DMS153 treated with DMSO at 0.1 percent for 48 hours (cell line): ENCODE measurements at regions not wholly inside any gene's neighbourhood (a gene's known extent, or its start where the extent isn't known, plus 50 kb on each side); places are given as distances from the start of the nearest gene placed in this dataset.

Experiments used
- DNase-seq: peaks from one replicate; lab custom pipeline; 2025; ENCODE audit not compliant: unreplicated experiment; lab: John Stamatoyannopoulos, UW

DNA sequence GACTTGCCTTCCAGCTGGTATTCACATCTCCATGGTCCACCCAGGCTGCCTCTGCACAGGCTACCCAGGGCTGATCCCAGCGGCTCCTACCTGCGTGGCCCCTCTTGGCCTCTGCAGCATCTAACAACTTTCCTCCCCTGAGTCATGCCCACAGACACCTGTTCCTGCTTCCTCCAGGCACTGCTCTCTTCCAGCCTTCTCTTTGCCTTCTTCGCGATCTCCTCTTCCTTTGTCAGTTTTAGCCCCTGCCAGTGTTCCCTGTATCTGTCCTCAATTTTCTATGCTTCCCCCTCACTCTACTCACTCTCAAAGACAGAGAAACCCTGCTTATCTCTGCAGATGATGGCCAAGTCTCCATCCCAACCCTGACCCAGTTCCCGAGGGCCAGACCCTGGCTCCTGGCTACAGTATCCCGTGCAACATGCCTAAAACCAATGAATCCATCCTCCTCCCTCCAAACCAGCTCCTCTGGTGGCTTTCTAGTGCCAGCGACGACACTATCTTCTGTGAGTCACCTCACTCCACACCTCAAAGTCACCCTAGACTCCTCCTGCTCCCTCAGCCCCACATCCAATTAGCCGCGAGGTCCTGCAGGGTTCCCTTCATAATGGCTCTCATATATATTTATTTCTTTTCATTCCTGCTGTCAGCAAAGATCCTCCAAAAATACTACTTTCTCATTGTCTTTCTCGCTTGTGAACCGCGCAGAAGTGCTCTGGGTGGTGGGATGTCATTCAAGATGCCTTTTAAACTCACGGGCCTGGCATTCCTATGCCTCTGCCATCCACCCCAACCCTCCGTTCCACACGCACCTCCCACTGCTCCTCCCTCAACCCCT, 259.2 kb downstream of the TOMM20 start:
- no peak for DNase-seq

DNA sequence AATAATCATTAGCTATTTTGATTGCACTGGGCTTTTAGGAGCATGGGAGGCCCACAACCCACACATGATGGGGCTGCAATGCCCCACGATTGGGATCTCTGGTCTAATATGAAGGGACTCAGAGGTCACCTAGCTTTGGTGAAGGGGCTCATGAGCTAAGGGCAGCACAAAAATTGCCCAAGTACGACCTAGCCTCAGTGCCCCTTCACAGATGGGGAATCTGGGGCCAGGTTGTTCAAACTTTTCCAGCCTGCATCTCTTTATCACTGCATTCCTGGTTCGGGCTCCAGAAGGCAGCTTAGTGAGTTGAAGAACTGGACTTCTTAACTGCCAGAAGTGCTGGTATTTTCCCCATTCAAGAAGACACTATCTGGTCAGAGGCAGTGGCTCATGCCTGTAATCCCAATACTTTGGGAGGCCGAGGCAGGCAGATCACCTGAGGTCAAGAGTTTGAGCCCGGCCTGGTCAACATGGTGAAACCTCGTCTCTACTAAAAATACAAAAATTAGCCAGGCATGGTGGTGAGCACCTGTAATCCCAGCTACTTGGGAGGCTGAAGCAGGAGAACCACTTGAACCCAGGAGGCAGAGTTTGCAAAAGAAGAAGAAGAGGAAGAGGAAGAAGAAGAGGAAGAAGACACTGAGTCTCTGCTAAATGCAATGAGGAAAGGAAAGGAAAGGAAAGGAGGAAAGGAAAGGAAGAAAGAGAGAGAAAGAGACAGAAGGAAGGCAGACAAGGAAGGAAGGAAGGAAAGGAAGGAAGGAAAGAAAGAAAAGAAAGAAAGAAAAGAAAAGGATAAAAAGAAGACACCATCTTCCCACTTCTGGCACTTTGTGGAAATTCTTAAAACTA, 258.5 kb upstream of the IRF2BP2 start:
- no peak for DNase-seq

DNA sequence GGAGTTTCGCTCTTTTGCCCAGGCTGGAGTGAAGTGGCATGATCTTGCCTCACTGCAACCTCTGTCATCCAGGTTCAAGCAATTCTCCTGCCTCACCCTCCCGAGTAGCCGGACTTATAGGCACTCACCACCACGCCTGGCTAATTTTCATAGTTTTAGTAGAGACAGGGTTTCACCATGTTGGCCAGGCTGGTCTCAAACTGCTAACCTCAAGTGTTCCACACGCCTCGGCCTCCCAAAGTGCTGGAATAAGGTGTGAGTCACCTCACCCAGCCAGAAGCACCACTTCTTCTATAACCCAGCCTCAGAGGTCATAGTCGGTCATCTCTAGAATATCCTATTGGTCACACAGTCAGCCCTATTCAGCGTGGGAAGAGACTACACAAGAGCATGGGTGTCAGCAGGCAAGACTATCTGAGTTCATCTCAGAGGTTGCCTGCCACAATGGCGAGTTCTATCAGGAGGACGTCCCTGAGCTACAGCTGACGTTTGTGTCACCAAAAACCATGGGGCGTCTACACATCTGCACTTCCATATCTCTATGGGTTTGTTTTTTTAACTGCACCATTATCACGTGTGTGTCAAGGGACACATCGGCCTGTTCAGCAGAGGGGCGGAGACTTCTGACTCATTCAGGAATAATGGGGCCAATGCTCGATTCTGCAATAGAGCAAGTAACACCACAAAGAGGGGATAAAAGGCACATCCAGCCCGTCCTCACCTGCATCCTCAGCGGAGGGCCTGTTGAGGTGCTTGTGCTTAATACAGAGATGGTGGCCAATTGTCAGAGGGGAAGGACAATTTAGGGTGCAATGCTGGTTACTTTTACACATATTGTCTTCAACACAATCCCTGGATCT, 256.3 kb upstream of the IRF2BP2 start:
- no peak for DNase-seq

DNA sequence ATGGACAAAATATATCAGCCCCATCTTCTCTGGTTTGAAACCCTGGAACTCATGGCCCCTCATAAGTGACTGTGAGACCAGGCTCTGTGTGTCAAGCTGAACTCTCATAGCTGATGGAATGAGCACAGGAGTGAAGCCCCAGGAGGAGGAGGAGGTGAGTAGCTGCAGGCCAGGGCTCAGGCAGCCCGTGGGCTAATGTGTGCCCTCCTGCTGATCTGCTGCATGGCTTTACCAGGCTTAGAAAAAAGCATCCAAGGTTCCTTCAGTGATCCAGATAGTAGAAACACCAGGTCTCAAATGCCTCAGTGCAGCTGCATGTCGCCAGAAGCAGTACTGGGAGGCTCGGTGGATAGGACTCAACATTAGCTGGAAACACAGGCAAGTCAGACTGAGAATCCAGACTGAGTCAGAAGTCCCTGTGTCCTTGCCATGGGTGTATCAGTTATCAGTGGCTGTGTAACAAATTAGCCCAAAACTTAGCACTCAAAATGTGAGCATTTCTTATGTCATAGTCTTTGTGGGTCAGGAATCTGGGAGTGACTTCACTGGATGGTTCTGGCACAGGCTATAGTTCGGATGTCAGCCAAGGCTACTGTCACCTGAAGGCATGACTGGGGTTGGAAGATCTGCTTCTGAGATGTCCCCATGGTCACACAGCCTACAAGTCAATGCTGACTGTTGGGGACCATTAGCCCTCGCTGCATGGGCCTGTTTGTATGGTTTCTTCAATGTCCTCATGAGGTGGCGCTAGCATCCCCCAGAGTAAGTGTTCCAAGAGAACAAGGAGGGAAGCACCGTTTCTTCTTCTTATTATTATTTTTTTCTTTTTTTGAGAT, 255.4 kb upstream of the IRF2BP2 start:
- DNase-seq = no peak

DNA sequence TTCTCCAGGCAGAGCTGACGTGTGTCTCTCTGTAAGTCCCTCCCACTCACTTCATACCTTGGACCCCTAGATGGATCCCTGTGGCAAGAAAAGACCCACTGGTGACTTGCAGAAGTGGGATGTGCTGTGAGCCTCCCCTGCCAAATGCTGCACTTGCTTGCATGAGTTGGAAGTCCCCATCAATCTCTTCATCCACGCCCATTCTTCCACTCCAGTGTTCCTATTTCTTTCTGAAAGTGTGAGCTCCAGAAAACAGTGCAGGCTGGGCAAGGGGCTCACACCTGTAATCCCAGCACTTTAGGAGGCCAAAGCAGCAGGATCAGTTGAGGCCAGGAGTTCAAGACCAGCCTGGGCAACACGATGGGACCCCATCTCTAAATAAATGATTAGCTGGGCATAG, 254.1 kb upstream of the IRF2BP2 start:
- no peak for DNase-seq

DNA sequence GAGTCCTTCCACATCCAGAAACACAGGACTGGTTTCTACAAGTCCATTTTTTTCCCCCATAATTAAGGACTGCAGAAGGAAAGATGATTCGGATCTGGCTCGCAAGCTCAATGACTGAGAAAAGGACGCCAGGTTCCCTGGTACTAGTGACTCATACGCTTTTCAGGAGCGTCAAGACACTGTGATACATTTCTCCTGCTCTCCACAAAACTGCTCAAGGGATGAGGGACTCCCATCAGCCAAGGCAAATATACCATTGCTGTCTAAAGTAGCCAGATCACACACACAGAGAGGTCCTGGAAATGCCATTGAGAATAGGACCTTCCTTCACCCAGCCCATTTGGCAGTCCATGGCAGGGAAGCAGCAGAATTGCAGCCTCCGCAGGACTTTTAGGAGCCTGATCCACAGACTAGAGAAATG, 253.6 kb upstream of the IRF2BP2 start:
- DNase-seq = no peak

DNA sequence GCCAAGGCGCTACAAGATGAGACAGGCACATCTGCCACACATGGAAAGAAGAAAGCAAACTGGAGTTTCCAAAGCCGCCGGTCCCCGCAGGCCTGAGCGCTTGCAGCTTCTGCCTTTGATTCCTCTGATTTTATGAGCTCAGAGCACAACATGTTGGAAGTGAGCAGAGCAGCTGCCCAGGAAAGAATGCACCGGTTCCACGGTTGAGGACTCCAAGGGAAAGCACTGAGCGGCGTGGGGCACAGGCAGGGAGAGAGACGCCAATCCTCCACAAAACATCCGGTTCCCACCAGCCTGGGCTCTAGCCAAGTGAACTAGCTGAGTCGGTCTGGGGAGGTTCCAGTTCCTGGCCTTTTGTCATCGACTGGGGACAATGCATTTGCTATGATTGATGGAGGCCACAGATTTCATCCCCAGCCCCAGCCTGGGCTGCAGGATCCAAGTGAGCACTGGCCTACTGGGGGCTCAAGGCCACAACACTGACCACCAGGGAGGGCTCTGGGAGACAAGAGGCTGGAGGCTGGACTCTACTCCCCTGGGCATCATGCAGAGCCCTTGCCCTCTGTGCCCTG, 253.1 kb upstream of the IRF2BP2 start:
- peak; percentile 33 for DNase-seq

DNA sequence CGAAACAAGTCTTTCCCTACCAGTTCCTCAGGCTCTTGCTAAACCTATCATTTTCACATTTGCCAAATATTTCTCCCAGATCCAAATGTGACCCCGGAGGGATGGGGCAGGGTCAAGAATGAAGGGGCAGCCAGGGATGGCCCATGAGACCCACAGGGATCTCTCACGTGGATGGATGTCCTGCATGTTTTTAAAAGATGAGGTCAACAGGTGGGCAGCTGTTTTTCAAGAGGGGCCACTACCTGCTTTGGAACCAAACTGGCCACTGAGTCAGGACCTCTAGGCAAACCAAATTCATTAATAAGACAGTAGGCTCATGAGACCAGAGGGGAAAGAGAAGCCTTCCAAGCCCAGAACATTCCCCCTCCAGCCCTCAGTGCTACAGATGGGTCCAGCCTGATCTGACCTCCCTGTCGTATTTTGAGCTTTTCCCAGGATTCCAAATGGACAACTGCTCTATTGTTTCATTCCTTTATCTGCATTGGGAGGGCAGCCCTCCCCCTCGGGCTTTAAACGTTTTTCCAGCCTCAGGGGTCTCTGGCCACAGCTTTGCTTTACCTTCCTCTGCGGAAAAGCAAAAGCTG, 252.5 kb upstream of the IRF2BP2 start:
- no peak for DNase-seq

DNA sequence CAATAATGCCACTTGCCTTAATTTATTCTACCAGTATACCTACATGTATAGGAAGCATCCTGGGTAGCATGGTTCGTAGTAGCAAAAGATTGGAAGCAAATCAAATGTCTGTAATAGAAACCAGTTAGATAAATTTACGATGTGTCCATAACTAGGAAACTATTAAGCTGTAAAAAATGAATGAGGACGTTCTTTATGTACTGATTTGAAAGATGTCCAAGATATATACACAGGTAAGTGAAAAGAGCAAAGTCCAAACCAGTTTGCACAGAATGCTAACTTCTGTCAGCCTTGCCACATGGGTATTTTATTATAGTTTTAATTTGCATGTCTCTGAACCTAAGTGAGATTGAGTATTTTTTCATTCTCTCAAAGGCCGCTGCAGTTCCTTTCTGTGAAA, 251.8 kb upstream of the IRF2BP2 start:
- no peak for DNase-seq

DNA sequence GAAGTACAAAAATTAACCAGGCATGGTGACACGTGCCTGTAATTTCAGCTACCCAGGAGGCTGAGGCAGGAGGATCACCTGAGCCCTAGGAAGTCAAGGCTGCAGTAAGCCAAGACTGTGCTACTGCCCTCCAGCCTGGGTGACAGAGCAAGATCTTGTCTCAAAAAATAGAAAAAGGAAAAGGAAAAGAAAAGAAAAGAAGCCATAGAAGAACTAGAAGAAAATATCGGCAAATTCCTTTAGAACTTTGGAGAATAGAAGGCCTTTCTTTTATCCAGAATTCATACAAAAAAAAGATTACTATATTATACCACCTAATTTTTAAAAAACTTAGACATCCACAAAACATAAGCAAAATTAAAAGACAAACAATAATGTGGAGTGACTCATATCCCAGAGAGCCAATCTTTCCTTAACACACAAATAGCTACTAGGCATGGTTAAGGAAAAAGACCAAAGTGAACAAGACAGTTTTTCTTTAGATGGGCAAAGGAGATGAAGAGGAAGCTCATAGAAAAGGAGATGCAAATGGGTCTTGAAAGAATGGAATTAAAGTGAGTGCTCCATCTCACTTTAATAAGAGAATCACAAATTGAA, 251.1 kb upstream of the IRF2BP2 start:
- no peak for DNase-seq

DNA sequence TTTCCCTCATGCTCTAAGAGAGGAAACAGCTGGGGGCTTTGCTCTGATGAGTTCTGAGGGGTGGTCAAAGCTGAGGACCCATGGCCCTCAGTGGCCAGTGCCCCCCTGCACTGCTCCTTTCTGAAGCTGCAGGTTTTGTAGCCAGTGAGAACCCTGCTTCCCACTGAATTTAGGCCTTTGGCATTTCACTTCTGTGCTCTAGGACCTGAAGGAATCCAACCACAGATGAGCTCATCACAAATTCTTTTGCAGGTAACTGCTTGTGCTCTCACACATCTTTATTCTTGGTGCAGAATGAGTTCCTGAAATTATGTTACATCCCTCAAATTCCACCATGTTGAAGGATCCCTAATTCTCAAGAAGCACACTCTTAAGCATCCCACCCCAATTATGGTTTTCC, 248.7 kb upstream of the IRF2BP2 start:
- no peak for DNase-seq

DNA sequence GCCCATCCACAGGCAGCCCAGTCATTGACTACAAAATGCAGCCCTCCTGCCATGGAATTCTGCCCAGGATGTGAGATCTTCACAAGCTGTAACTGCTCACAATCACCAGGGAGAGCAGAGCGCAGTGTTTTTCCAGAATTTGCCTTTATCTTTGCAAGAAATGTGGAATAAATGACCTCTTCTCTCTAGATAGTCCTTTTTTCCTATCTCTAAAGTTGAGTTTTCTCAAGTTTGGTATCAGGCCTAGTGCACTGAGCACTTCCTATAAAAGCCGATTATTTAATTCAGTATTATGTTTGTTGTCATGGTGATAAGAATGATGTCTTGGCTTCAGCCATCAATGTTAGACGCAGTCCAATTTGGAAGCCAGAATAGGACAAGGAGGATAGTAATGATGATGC, 246.9 kb upstream of the IRF2BP2 start:
- no peak for DNase-seq

DNA sequence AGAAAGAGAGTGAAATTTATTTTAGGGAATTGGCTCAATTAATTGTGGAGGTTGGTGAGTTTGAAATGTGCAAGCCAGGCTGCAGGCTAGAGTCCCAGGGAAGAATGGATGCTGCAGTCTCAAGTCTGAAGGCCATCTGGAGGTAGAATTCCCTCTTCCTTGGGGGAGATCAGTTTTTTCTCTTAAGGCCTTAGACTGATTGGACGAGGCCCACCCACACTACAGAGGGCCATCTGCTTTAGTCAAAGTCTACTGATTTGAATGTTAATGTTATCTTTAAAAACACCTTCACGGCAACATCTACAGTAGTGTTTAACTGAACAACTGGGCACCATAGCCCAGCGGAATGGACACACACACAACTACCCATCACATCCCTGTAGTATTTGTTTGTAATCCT, 245.9 kb upstream of the IRF2BP2 start:
- DNase-seq = no peak

DNA sequence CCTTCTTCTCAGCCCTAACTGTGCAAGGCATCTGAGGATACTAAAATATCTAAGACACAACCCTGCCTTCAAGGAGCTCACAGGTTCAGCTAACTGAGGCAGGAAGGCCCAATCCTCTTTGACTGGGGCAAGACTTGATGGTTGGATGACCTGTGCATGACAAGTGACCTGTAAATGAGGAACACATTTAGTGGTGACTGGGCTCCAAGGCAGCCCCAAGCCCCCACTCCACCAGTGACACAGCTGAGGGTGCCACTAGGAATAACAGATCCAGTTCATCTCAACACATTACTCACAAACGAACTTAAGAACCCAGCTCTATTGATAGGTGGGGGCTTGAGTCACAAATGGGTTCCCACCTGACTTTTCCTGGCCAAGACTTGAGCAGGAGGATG, 244.7 kb upstream of the IRF2BP2 start:
- no peak for DNase-seq

DNA sequence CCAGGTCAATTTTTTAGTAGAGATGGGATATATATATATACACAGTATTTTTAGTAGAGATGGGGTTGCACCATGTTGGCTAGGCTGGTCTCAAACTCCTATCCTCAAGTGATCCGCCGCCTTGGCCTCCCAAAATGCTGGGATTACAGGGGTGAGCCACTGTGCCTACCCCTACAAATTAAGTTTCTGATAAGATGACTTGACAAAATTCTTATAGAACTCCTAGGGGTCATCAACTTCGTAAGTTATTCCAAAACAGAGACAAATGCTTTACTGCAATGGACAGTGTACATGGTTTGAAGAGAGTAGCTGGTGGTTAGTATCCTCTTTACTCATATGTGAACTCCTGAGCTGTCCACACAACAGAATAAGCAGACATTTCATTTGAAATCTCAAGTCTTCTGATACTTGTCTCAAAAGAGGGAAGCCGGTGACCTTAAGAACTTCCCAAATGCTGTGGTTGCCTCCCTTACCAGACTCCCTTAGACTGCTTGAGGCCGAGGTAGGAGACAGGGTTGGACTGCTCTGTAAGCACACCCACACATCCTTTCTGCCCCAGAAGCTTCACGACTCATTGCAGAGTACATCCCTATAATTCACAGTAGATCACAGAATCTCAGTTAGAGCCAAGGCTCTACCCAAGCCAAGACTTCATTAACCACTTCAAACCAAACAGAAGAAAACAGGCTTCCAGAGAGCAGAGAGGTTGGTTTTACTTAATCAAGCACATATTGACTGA, 244.1 kb upstream of the IRF2BP2 start:
- DNase-seq = no peak

DNA sequence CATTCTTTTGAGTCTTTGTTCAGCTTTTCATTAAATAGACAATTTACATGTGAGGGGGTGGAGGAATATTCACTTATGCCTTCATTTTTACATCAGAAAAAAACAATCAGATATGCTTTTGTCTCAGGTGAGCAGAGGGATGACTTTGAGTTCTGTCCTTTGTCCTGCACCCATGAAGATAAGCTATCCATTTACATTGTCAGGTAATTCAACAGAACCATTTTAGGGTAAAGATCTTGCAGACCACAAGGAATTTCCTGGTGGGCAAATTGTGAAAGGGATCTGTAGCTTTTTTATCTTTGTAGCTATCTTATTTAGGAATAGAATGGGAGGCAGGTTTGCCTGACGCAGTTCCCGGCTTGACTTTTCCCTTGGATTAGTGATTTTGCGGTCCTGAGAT, 242.7 kb upstream of the IRF2BP2 start:
- DNase-seq = no peak

DNA sequence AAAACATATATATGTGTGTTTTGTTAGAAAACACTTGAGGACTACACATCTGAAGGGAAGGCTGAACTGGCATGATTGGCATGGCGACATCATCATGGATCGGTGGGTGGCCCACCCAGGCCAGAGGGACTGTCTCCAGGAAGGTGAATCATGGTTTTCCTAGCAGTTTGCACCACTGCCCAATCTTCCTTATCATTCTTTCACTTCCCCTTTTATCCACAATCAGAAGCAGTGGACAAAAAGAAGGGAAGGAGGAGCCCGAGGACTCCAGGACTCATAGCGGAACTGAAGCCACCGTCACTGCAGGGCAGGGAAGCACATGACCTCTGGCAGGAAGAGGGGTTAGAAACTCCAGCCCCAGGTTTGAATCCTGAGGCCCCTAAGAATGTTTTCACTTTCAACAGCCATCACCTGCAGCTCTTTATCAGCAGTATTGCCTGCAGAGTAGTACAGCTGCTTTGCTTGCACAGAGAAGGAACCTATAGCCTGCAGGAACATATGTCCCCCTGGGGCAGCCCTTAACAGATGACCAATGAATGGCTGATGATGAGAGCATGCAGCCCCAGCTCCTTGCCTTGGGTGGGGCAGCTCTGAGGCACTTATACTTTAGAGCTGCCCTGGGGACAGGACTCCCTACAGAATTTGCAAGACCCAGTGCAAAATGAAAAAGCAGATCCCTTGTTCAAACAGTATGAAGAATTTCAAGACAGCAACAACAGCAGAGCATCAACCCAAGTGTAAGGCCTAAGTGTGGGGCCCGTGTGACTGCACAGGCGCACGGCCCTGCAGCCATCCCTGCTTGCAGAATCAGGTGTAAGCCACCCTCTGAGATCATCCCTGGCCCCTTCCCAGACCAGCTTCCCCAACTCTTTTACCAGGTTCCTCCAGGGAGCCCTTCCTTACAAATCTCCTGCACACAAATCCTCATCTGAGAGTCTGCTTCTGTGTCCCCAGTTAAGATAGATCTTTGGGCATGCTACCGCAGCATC, 241.8 kb upstream of the IRF2BP2 start:
- no peak for DNase-seq

DNA sequence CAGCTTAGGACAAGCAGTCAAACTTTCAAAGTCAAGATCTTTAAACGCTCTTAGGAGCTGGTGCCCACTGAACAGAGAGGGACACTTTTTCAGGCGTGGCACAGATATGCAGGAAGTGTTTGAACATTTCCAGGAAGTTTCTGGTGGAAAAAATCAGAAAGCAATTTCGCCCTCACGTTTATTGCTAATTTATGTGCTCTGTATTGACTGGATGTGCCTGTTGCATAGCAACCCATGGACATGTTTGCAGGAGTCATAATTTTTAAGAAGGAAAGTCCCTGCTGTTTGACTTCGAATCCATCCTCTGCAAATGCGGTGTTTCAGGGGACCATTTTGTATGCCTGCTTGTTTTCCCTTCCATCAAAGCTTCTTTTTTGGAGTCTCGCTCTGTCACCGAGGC, 239.9 kb upstream of the IRF2BP2 start:
- DNase-seq = no peak
